ENCODE measurements at regions not wholly inside any gene's neighbourhood (a gene's known extent, or its start where the extent isn't known, plus 50 kb on each side); places are given as distances from the start of the nearest gene placed in this dataset.

GRCh38 chr6:168874637-168875036, 379.0 kb downstream of the THBS2 start:
- Histone ChIP-seq H3K4me3 (no peak overlapping the region), H3K4me1 (no peaks in the 10 kb centered on the region), H3K9me3 (no peaks in the 10 kb centered on the region), H3K27me3 (no peaks in the 10 kb centered on the region), H3K36me3 (no peaks in the 10 kb centered on the region), H3K27ac (no peak overlapping the region)
- TF ChIP-seq, protein P1, sequence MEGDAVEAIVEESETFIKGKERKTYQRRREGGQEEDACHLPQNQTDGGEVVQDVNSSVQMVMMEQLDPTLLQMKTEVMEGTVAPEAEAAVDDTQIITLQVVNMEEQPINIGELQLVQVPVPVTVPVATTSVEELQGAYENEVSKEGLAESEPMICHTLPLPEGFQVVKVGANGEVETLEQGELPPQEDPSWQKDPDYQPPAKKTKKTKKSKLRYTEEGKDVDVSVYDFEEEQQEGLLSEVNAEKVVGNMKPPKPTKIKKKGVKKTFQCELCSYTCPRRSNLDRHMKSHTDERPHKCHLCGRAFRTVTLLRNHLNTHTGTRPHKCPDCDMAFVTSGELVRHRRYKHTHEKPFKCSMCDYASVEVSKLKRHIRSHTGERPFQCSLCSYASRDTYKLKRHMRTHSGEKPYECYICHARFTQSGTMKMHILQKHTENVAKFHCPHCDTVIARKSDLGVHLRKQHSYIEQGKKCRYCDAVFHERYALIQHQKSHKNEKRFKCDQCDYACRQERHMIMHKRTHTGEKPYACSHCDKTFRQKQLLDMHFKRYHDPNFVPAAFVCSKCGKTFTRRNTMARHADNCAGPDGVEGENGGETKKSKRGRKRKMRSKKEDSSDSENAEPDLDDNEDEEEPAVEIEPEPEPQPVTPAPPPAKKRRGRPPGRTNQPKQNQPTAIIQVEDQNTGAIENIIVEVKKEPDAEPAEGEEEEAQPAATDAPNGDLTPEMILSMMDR (IDR thresholded peaks at IDR 0.05) = no peak
- DNase-seq (ENCODE audit: low spot score in 2 of 2) = no peak
- intact Hi-C loops (cut with DNase I) = no loop called here

GRCh38 chr6:168873278-168874190, 380.1 kb downstream of the THBS2 start:
- TF ChIP-seq, protein P1 (IDR thresholded peaks at IDR 0.05) = no peak
- H3K9me3 ChIP-seq = no peaks in the 10 kb centered on the region
- intact Hi-C loops (cut with DNase I) = no loop called here
- DNase-seq (ENCODE audit: low spot score in 2 of 2) = no peak
- H3K4me3 ChIP-seq = no peak overlapping the region
- H3K27ac ChIP-seq = no peak overlapping the region
- no peaks in the 10 kb centered on the region for H3K27me3 ChIP-seq
- no peaks in the 10 kb centered on the region for H3K36me3 ChIP-seq
- H3K4me1 ChIP-seq = no peaks in the 10 kb centered on the region

GRCh38 chr6:168871642-168872315, 381.9 kb downstream of the THBS2 start:
- no peaks in the 10 kb centered on the region for H3K36me3 ChIP-seq
- no peak overlapping the region for H3K27ac ChIP-seq
- TF ChIP-seq, protein P1 (IDR thresholded peaks at IDR 0.05) = no peak
- no peak overlapping the region for H3K4me3 ChIP-seq
- H3K9me3 ChIP-seq = no peaks in the 10 kb centered on the region
- no peak for DNase-seq (ENCODE audit: low spot score in 2 of 2)
- intact Hi-C loops (cut with DNase I) = no loop called here
- no peaks in the 10 kb centered on the region for H3K4me1 ChIP-seq
- no peaks in the 10 kb centered on the region for H3K27me3 ChIP-seq

DNA sequence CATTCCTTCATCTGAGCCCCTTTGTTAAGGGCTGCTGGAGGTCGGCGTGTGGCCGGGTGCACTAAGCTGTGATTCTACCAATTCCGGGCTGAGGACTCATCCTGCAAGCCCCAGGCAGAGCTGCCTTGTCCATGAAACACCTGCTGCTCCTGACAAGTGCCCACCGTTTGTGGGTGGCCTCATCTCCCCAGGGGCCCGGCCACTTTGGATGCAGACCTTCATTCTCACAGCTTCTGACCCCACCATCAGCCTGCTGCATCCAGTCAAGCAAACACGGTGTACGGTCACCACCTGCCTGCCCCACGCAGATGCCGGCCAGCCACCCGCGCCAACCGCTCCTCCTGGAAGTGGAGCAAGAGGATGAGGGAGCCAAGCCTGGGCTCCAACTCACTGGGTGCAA, 382.7 kb downstream of the THBS2 start:
- no peak for DNase-seq (ENCODE audit: low spot score in 2 of 2)
- Histone ChIP-seq H3K4me3 (no peak overlapping the region), H3K36me3 (no peaks in the 10 kb centered on the region), H3K27ac (no peak overlapping the region), H3K9me3 (no peaks in the 10 kb centered on the region), H3K27me3 (no peaks in the 10 kb centered on the region), H3K4me1 (no peaks in the 10 kb centered on the region)
- TF ChIP-seq, protein P1 (IDR thresholded peaks at IDR 0.05) = no peak
- intact Hi-C loops (cut with DNase I) = no loop called here

- intact Hi-C loops (cut with DNase I) = no loop called here
- no peak for DNase-seq (ENCODE audit: low spot score in 2 of 2)
- no peaks in the 10 kb centered on the region for H3K36me3 ChIP-seq
- H3K27ac ChIP-seq = no peak overlapping the region
- no peaks in the 10 kb centered on the region for H3K9me3 ChIP-seq
- no peaks in the 10 kb centered on the region for H3K27me3 ChIP-seq
- H3K4me3 ChIP-seq = no peak overlapping the region
- H3K4me1 ChIP-seq = no peaks in the 10 kb centered on the region
- TF ChIP-seq, protein P1 (IDR thresholded peaks at IDR 0.05) = no peak
Measured at GRCh38 chr6:168867247-168868102, 386.2 kb downstream of the THBS2 start.

Measured in ascending aorta (tissue), 2 donors.